Activated CD8-positive, alpha-beta T cell treated with anti-CD3 and anti-CD28 coated beads for 36 hours (primary cell): ENCODE measurements at regions not wholly inside any gene's neighbourhood (a gene's known extent, or its start where the extent isn't known, plus 50 kb on each side); places are given as distances from the start of the nearest gene placed in this dataset.

ENCODE experiments used
- ATAC-seq: fragments of 200-7000 bp; cut with Tn5 transposase; one replicate; pipeline ENCODE4 v1.10.0; 2021; ENCODE audit warnings: mild to moderate bottlenecking, moderate library complexity
- CTCF ChIA-PET: fragments of 350-600 bp; sonication (Branson Sonifier 250); formaldehyde crosslinking; loops from one replicate; lab custom pipeline; 2021; ENCODE audit warnings: antibody characterized with exemption; lab: Charles Lee
- POLR2A ChIA-PET: fragments of 350-600 bp; sonication (Branson Sonifier 250); formaldehyde crosslinking; loops from one replicate; lab custom pipeline; 2021; ENCODE audit warnings: antibody characterized with exemption; lab: Charles Lee
- DNase-seq: peaks from one replicate; pipeline ENCODE4 v3.0.0-alpha.2; 2020
- H3K27ac Mint-ChIP-seq: one replicate; pipeline ENCODE4 v1.8.0; 2021; ENCODE audit warnings: mild to moderate bottlenecking, mixed read lengths
- H3K27me3 Mint-ChIP-seq: one replicate; pipeline ENCODE4 v1.8.0; 2021; ENCODE audit warnings: mixed read lengths
- H3K36me3 Mint-ChIP-seq: one replicate; pipeline ENCODE4 v1.8.0; 2021; ENCODE audit warnings: low read depth, mixed read lengths
- H3K4me1 Mint-ChIP-seq: one replicate; pipeline ENCODE4 v1.8.0; 2021; ENCODE audit warnings: low read depth, mixed read lengths
- H3K4me3 Mint-ChIP-seq: one replicate; pipeline ENCODE4 v1.8.0; 2021; ENCODE audit warnings: mild to moderate bottlenecking, moderate library complexity, mixed read lengths
- H3K9me3 Mint-ChIP-seq: one replicate; pipeline ENCODE4 v1.8.0; 2021; ENCODE audit warnings: mixed read lengths
- intact Hi-C: fragments of 100-400 bp; cut with micrococcal nuclease; formaldehyde crosslinking; loops from one replicate; pipeline ENCODE4 v1.10.0; 2022
- TF ChIP-seq, protein P1 (sequence below): fragments of 200-600 bp; IDR thresholded peaks from one replicate; pipeline ENCODE4 v1.8.0; 2022; ENCODE audit warnings: antibody characterized with exemption, mild to moderate bottlenecking

- Mint-ChIP-seq H3K4me3 (no peak overlapping the region), H3K4me1 (no peaks in the 10 kb centered on the region), H3K27me3 (no peaks in the 10 kb centered on the region), H3K36me3 (no peaks in the 10 kb centered on the region), H3K9me3 (peaks cover 4% of the 10 kb centered on the region), H3K27ac (no peak overlapping the region)
- DNase-seq (no peak), ATAC-seq (no peak)
- POLR2A ChIA-PET: no interaction called here
- TF ChIP-seq, protein P1, sequence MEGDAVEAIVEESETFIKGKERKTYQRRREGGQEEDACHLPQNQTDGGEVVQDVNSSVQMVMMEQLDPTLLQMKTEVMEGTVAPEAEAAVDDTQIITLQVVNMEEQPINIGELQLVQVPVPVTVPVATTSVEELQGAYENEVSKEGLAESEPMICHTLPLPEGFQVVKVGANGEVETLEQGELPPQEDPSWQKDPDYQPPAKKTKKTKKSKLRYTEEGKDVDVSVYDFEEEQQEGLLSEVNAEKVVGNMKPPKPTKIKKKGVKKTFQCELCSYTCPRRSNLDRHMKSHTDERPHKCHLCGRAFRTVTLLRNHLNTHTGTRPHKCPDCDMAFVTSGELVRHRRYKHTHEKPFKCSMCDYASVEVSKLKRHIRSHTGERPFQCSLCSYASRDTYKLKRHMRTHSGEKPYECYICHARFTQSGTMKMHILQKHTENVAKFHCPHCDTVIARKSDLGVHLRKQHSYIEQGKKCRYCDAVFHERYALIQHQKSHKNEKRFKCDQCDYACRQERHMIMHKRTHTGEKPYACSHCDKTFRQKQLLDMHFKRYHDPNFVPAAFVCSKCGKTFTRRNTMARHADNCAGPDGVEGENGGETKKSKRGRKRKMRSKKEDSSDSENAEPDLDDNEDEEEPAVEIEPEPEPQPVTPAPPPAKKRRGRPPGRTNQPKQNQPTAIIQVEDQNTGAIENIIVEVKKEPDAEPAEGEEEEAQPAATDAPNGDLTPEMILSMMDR: no peak
- intact Hi-C loops: no loop called here
- CTCF ChIA-PET: no interaction called here
Observed at GRCh38 chr3:7817239-7817638, 684.4 kb upstream of the LMCD1 start.

DNA sequence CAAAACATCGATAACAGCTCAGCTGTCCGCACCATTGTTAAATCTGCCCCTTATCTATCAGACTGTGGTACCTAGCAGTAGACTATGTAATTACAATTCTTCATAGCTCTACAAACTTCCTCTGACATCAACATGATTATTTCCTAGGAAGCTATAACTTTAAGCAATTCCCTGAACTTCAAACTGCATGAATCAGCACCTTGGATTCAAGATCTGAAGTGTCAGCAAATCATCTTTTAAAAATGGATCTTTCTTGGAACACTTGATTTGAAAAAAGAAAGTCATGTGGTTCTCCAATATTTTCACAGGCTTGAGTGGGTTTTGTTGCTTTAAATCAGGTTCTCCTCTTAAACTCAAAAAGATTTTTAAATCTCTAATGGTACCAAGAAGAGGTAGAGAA lies 680.7 kb upstream of the LMCD1 start:
- H3K36me3 Mint-ChIP-seq: peaks cover 4% of the 10 kb centered on the region
- CTCF ChIA-PET: no interaction called here
- no peak for DNase-seq
- no peaks in the 10 kb centered on the region for H3K27me3 Mint-ChIP-seq
- no peaks in the 10 kb centered on the region for H3K4me1 Mint-ChIP-seq
- peaks cover 25% of the 10 kb centered on the region for H3K9me3 Mint-ChIP-seq
- H3K4me3 Mint-ChIP-seq: no peak overlapping the region
- intact Hi-C loops: no loop called here
- no peak for ATAC-seq
- TF ChIP-seq, protein P1: no peak
- H3K27ac Mint-ChIP-seq: no peak overlapping the region
- POLR2A ChIA-PET: no interaction called here

DNA sequence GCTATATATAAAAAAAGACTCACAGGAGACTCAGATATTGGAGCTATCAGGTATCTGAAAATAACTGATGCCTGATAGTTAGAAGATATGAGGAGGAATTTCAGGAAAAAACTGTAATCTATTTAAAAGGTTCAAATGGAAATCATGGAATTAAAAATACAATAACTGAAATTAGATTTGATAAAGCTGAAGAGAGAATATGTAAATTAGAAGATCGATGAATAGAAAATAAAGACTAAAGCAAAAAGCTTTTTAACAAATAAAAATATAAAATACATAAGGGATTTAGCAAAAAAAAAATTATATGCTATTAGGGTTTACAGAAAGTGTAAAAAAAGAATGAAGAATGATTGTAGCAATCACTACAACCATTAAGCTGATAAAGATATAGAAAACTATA lies 679.8 kb upstream of the LMCD1 start:
- DNase-seq: no peak
- ChIA-PET POLR2A (no interaction called here), CTCF (no interaction called here)
- intact Hi-C loops: no loop called here
- TF ChIP-seq, protein P1: no peak
- Mint-ChIP-seq H3K4me1 (no peaks in the 10 kb centered on the region), H3K4me3 (no peak overlapping the region), H3K27me3 (no peaks in the 10 kb centered on the region), H3K36me3 (peaks cover 4% of the 10 kb centered on the region), H3K9me3 (peaks cover 29% of the 10 kb centered on the region), H3K27ac (no peak overlapping the region)
- no peak for ATAC-seq

- Mint-ChIP-seq H3K4me3 (no peak overlapping the region), H3K9me3 (no peaks in the 10 kb centered on the region), H3K36me3 (no peaks in the 10 kb centered on the region), H3K27ac (no peak overlapping the region), H3K27me3 (no peaks in the 10 kb centered on the region), H3K4me1 (no peaks in the 10 kb centered on the region)
- ATAC-seq (no peak), DNase-seq (no peak)
- intact Hi-C loops: no loop called here
- TF ChIP-seq, protein P1: no peak
- POLR2A ChIA-PET: no interaction called here
- CTCF ChIA-PET: no interaction called here
Observed at GRCh38 chr3:7841451-7841850, 660.2 kb upstream of the LMCD1 start.

GRCh38 chr3:7843441-7843840 lies 658.2 kb upstream of the LMCD1 start:
- ATAC-seq (no peak), DNase-seq (no peak)
- TF ChIP-seq, protein P1: no peak
- H3K27ac Mint-ChIP-seq: no peak overlapping the region
- no peaks in the 10 kb centered on the region for H3K27me3 Mint-ChIP-seq
- CTCF ChIA-PET: no interaction called here
- no peaks in the 10 kb centered on the region for H3K9me3 Mint-ChIP-seq
- no peak overlapping the region for H3K4me3 Mint-ChIP-seq
- POLR2A ChIA-PET: no interaction called here
- no peaks in the 10 kb centered on the region for H3K36me3 Mint-ChIP-seq
- H3K4me1 Mint-ChIP-seq: no peaks in the 10 kb centered on the region
- intact Hi-C loops: no loop called here
